Right renal pelvis (tissue), 4 donors: ENCODE measurements at regions not wholly inside any gene's neighbourhood (a gene's known extent, or its start where the extent isn't known, plus 50 kb on each side); places are given as distances from the start of the nearest gene placed in this dataset.
"Not testable (repeated sequence)": the region's sequence is repeated elsewhere in the genome, so short reads cannot be mapped to it uniquely, and the experiment has no call there.

Source experiments
- DNase-seq, 4 donors: peaks; one replicate each; pipeline ENCODE4 v3.0.0-alpha.2; 2013; ENCODE audit warnings: low read depth in 4 of 4, low spot score in 3 of 4, missing footprints in 1 of 4

- no peak for DNase-seq
These were observed 363.7 kb upstream of the CHAC2 start for GRCh38 chr2:53403792-53404413.

GRCh38 chr2:53397085-53397484 lies 370.5 kb upstream of the CHAC2 start:
- DNase-seq: no peak

- no peak for DNase-seq
These were observed 386.3 kb upstream of the CHAC2 start for GRCh38 chr2:53381271-53381670.

DNA sequence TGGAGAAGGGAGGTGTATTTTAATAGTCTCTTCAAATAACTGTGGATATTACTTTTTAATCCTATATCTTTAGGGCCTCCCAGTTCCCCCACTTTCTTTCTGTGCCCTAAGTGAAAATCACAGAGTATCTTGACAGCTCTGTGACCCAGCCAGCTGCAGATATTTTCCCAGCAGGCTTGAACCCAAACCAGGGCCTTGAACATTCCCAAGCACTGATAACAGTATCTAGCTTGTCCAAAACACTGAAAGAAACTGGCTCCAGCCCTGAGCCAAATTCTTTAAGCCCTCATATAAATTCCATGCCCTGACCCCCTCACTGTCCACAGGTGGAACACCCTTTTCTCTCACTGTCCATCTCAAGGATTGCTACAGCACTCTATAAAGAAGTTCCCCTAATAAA lies 388.1 kb upstream of the CHAC2 start:
- DNase-seq: no peak

GRCh38 chr2:53378791-53379190 lies 388.8 kb upstream of the CHAC2 start:
- DNase-seq: no peak

- no peak for DNase-seq
These were observed 394.5 kb upstream of the CHAC2 start for GRCh38 chr2:53373126-53373525.

- DNase-seq: no peak
These were observed 401.1 kb upstream of the CHAC2 start for GRCh38 chr2:53366543-53366942.

DNA sequence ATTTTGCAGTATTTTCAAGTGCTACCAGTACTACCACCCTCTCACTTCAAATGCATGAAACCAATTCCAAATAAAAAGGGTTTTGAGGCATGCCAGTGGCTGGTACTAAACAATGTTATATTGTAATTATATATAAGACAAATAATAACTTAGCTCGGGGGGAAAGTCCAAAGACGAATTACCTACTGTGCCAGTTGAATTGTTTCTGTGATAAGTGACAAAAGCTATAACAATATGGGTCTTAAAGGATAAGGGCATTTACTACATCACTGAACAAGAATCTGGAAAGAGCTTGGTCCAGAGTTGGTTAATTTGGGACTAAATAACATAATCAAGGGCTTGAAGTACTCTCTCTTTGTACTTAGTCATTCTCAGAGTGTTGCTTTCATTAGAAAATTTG lies 404.7 kb upstream of the CHAC2 start:
- no peak for DNase-seq

DNA sequence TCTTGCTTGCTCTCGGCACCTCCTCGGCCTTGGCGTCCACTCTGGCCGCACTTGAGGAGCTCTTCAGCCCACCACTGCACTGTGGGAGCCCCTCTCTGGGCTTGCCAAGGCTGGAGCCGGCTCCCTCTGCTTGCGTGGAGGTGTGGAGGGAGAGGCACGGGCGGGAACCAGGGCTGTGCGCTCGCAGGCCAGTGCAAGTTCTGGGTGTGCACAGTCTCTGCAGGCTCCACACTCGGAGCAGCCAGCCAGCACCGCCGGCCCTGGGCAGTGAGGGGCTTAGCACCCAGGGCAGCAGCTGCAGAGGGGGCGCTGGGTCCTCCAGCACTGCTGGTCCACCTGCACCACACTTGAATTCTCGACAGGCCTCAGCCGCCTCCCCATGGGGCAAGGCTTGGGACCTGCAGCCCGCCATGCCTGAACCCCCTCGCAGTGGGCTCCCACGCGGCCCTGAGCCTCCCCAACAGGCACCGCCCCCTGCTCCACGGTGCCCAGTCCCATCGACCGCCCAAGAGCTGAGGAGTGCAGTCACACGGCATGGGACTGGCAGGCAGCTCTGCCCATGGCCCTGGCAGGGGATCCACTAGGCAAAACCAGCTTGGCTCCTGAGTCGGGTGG lies 411.2 kb upstream of the CHAC2 start:
- no peak for DNase-seq

DNA sequence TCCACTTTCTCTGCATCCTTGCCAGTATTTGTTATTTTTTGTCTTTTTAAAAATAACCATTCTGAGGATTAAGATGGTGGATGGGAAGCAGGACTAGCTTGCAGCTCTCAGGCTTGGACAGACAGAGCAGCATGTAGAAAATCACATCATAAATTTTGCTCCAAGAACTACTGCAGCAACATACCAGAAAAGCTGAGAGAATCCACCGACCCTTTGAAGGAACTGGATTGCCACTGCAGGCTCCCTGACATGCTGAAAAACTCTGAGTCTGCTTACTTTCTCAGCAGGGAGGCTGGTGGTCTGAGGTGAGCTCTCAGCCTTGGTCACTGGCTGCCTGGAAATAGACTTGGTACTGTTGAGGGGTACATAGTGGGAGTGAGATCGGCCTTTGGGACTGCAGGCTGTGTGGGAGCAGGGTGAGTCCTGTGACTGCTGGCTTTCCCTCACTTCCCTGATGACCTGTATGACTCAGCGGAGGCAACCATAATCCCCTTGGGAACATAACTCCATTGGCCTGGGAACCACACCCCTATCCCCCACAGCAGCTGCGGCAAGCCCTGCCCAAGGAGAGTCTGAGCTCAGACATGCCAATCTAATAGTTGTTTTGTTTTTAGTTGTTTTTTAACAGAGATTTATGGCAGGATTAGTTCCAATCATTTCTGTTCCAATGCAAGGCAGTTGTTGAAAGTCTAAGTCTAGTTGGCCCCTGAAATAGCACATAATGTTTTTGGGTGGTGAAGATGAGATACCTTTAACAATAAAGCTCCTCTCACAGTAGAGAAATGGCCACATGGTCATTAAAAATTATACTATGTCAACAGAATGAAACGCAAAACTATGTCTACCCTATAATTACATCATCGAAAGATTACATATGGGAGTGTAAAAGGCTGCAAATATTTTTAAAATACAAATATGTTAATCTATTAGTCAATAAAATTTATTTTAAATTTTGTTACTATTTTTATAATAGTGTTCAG lies 414.2 kb upstream of the CHAC2 start:
- no peak for DNase-seq

DNA sequence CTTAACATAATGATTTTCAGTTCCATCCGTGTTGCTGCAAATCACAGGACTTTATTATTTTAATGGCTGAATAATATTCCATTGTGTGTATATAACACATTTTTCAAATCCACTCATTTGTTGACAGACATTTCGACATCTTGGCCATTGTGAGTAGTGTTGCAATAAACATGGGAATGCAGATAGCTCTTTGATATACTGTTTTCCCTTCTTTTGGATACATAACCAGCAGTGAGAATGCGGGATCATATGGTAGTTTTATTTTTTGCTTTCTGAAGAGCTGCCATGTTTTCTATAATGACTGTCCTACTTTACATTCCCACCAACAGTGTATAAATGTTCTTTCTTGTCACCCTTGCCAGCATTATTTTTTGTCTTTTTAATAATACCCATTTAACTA lies 420.3 kb upstream of the CHAC2 start:
- DNase-seq: no peak

DNA sequence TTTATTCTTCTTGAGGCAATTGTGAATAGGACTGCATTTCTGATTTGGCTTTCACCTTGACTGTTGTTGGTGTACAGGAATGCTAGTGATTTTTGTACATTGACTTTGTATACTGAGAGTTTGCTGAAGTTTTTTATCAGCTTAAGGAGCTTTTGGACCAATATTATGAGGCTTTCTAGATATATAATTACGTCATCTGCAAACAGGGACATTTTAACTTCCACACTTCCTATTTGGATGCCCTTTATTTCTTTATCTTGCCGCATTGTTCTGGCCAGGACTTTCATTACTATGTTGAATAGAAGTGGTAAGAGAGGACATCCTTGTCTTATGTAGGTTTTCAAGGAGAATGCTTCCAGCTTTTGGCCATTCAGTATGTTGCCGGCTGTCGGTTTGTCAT lies 425.4 kb upstream of the CHAC2 start:
- no peak for DNase-seq

- no peak for DNase-seq
These were observed 433.0 kb upstream of the CHAC2 start for GRCh38 chr2:53334610-53335009.

DNA sequence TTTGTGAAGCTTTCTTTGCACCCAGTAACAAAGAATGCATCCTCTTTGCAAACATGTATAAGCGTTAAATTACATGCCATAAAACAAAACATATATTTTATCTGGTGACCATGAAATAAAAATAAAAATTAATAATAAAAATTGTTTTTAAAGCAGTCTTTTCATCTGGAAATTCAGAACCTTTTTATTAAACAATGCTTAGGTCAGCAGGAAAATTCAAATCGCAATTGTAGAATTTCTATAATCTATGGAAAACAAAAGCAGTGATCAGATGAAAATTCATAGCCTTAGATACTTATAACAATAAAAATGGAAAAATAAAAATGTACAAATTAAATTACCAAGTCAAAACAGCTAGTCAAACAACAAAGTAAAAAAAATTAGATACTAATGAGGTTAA lies 435.9 kb upstream of the CHAC2 start:
- no peak for DNase-seq

DNA sequence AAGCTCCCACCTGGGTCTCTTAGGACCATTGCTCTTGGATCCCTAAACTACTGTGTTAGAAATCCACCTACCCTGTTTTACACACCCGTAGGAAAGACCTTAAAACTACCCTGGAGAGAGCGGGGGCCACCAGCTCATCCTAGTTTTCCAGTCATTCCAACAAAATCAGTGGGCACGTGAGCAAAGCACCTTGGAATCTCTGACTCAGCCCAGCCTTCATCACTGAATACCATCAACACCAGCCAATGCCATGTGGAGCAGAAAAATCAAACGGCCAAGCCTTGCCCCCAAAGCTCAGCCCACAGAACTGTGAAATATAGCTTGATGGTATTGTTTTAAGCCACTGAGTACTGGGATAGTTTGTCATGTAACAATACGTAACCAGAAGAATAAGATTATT lies 449.7 kb upstream of the CHAC2 start:
- no peak for DNase-seq

GRCh38 chr2:53315149-53315548 lies 452.5 kb upstream of the CHAC2 start:
- no peak for DNase-seq

DNA sequence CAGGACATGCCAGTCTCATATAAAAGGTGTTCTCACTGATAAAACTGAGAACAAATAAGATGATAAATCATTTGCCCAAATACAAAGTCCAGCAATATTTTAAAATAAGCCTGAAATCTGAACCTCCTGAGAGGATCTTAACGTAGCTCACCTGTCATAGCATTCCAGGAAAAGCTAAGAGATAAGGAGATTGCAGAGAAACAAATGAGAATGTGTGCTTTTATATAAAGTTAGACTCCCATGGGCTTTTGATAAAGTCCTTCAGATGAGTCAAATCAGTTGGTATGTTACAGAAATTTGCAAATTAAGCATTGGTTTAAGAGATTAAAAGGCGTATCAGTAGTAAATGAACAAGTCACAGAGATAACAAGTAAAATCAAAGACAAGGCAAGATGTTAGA lies 452.9 kb upstream of the CHAC2 start:
- DNase-seq: no peak

DNA sequence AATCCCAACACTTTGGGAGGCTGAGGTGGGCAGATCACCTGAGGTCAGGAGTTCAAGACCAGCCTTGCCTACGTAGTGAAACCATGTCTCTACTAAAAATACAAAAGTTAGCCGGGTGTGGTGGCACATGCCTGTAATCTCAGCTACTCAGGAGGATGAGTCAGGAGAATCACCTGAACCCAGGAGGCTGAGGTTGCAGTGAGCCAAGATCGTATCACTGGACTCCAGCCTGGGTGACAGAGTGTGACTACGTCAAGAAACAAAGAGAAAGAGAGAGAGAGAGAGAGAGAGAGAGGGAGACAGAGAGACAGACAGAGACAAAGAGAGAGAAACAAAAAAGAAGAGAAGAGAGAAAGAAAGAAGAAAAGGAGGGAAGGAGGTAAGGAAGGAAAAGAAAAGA lies 454.0 kb upstream of the CHAC2 start:
- DNase-seq: not testable (repeated sequence)

DNA sequence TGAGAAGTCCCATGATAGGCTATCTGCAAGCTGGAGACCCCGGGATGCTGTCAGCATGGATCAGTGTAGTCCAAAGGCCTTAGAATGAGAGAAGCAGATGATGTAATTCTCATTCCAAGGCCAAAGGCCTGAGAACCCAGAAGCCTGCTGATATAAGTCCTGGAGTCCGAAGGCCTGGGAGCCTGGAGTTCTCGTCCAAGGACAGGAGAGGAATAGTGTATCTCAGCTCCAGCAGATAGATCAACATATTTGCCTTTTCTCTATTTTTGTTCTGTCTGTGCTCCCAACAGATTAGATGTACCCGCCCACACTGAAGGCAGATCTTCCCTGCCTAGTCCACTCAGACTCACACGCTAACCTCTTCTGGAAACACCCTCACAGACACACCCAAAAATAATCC lies 454.9 kb upstream of the CHAC2 start:
- no peak for DNase-seq

GRCh38 chr2:53312181-53312580 lies 455.4 kb upstream of the CHAC2 start:
- DNase-seq: no peak

DNA sequence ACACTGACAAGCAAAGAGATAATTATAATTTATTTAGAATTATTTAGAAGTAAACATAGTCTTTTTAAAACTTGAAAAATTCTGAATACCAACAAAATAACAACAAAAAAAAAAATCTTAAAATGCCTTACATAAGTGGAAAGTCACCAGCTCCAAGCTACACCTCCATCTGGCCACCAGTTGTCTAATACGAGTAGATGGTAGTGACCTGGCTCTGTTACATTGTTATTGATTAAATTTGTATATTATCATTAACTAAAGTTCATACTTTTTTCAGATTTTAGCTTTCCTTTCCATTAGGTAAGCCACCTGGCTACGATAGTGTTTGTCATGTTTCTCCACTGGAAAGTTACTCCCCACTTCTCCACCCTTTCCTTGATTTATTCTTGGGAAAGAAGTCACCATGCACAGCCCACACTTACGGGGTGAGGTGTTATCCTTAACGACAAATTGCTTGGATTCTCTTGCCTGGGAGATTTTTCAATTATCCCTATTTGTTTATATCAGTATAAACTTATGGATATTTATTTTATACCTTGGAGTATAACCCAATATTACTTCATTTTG lies 464.5 kb upstream of the CHAC2 start:
- no peak for DNase-seq
